HUDEP-2 (cell line): ENCODE measurements at regions not wholly inside any gene's neighbourhood (a gene's known extent, or its start where the extent isn't known, plus 50 kb on each side); places are given as distances from the start of the nearest gene placed in this dataset.

Source experiments
- DNase-seq, 76 experiments: peaks; one replicate each; lab custom pipeline; 2025; ENCODE audit not compliant: unreplicated experiment in 76 of 76; lab: John Stamatoyannopoulos, UW

DNA sequence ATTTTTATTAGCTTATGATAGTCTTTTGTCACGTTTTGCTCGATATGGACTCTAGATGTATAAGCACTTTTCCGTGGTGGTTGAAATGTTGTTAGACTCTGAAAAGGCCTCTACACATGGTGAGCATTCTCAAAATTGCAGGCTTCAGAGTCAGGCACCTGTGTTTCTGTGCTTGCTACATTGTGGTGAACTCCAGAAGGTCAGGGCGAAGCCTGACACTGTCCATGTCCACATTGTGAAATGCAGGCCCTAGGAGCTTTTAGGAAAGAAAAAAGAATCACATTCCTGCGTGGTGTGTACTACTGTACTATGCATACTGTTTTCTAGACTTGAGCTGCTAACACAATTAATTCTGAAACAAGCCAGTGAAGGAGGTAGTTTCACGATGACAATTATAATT is 86.3 kb downstream of the HS3ST1 start:
- no peak for DNase-seq

DNA sequence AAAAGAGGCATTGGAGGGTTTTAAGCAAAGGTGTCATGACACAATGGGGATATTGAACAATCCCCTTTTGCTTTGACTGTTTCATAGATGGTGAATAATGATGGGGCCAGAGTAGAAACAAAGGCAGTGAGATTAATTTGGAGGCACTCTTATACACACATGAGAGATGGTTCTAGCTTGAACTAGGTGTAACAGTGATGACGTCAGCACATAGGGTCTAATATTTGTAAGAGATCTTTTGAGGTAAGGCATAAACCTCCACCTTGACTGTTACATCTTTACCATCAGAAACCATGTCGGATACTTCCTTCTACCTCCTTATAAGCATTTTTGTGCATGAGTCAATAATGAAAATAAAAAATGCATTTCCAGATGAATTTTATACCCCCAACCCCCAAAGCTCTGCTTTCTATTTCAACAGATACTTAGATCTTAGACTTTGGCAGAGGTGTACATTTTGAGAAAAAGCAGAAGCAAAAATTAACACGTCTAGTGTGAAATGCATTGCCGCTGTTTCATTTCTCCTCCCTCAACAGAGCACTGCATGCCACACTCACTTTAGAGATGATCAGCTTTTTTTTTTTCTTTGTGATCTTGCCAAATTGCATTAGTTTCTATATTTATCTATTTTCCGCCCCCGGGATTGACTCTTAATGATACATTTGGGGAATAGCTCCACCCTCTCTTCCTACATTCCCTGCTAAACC is 87.2 kb downstream of the HS3ST1 start:
- DNase-seq = no peak

DNA sequence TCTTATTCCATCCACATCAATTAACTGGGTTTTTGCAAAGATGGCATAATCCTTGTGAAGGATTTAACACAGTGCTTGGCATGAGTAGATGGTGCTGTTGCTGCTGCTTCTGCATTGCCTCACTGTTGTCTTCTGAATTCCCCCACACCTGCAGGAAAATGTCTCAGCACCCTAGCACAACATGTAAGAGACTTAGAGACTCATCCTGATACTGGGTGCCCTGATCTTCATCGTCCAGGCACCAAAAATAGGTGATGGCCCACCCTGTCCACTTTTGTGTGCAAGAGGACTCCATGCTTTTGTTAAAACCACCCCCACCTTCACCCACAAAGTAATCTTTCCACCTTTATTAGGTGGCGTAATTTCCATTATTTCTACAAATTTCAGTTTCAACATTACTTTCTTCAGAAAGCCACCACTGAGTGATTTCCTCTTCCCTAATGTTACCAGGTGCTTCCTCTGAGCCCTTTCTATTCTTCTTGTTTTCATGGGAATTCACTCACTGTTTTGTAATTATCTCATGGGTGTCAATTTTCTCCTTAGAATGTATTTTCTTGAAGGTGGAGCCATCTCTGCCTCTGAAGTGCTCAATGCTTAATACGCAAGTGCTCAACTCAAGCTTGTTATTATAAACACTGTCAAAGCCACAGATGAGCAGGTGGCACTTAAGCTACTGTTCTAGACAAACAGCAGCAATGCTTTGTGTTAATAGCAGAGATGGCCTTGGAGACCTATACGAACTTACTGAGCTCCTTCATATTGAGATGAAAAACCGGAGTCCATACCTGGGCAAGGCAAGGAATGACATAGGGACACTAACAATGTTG is 89.5 kb downstream of the HS3ST1 start:
- DNase-seq = no peak

DNA sequence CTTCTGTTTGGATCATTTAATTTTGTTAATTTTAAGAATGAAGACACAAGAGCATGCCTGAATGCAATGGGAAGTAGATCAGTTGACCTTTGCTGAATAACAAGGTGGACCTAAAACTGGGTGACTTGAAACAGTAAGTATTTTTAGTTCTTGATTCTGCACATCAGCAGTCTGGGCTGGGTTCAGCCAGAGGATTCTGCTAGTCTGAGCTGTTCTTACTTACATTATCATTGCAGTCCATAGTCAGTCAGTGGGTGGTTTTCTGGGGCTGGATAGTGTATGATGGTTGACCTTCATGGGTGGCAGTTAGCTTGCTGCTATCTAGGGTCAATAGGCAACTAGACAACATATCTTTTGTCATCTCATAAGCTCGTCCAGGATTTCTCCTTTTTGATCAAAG is 91.4 kb downstream of the HS3ST1 start:
- no peak for DNase-seq

DNA sequence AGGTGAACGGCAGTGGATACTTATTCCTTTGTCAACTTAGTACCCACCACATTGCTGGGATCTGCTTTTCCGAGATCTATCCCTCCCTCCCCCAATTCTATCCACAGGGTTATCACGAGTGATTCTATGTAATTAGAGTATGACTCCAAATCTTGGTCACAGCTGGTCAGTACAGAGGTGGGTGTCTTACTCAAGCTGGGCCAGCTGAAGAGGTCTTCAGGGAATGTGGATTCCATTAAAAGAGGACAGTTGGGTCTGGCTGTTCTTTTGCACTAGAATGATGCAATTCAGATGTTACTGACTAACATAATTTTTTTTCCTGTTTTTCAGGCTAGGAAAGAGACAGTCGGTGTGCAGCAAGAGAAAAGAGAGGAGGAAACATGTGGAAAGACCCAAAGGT is 92.3 kb downstream of the HS3ST1 start:
- no peak for DNase-seq

DNA sequence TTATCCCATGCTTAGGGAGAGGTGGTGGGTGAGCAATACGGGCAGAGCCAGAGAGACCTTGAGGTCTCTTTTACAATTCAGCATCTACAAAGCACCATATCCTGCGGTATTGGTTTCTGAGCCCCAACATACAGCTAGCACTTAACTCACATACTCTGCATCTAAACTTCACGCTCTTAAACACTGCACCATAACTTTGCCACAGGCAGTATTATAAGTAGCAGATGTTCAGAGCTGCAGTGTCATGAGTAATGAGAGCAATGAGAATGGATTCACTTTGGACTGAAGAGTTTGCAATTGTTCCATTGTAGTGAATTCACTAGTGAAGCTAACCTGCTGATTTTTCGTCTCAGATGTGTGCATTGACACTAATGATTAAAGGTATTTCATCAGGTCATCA is 93.8 kb downstream of the HS3ST1 start:
- DNase-seq = no peak

DNA sequence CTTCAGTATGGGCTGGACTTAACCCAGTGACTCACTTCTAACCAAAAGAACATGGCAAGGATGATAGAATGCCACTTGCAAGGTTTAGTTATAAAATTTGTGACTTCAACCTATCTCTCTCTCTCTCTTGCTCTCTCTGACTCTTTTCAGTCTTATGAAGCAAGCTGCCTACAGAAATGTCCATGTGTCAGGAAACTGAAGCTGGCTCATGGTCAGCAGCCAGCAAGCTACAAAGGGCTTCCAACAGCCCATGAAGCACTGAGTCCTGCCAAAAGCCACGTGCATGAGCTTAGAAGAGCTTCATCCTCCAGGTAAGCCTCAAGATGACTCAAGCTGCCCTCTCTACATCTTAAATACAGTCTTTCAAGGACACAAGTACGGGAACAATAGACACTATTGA is 100.3 kb downstream of the HS3ST1 start:
- no peak for DNase-seq

DNA sequence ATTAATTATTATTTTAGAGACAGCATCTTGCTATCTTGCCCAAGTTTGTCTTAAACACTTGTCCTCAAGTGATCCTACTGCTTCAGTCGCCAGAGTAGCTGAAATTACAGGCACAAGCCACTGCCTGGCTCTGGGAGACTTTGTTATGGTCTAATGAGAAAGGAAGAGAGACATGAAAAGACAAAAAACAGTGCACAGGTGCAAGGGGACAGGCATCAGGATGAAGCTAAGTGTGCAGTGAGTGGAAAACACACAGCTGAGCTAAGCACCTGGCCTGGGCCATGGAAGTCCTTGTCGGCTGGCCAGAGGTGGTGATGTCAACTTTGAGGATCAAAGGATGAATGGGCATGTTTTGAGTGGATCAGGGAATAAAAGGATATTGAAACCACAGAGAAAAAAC is 102.7 kb downstream of the HS3ST1 start:
- no peak for DNase-seq

DNA sequence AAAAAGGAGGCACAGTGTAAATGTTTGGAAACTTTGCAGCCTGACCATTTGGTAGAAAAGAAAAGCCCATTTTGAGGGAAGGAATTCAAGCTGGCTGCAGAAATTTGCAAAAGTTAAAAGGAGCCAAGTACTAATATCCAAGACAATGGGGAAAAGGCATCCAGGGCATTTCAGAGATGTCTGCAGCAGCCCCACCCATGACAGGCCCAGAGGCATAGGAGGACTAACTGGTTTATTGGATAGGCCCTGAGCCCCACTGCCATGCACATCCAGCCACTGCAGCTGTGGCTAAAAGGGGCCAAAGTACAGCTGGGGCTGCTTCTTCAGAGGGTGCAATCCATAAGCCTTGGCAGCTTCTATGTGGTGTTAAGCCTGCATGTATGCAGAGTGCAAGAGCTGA is 104.9 kb downstream of the HS3ST1 start:
- no peak for DNase-seq

DNA sequence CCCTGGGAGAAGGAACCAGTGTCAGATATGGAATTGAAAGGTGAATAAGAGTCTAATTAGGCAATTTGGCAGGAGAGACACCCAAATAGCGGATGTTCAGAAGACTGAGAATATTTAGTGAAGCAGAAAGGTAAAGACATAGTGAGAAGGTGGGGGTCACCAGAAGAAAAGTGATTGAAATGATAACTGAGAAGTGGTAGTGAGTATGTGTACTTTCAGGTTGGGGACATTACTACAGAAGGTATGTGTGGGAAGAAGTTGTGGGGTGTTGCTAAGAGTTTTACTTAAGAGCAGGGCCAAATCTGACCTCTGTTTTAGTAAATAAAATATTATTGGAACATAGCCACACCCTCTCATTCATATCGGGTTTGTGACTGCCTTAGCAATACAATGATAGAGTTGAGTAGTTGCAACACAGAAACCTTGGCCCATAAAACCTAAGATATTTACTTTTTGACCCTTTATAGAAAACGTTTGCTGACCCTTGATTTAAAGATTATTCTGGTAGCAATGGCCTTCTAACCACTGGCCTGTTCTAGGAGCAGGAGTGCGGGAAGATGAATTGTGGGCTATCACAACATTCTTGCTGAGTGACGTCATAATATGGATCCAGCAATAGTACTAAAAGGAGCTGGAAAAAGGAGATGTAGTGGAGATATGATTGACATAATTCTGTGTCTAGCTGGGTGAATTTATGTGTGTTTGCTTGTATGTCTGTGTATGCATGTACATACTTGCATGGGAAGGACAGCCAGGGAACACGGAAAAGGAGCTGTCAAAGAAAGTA is 115.3 kb downstream of the HS3ST1 start:
- DNase-seq = no peak

DNA sequence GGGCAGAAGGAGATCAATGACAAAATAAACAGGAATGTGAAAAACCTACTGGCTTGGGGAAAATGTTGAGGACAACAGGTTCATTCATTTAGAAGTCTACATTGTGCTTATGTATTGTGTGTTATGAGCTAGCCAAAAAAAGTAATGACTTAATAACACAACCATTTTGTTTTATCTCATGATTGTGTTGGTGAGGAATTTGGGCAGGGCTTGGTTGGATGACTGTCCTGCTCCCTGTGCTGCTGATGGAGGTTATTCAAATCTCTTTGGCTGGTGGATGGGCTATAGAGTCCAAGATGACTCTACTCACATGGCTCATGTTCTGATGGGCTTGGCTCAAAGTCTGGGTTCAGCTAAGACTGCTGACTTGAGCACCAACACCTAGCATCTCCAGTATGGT is 116.3 kb downstream of the HS3ST1 start:
- no peak for DNase-seq

DNA sequence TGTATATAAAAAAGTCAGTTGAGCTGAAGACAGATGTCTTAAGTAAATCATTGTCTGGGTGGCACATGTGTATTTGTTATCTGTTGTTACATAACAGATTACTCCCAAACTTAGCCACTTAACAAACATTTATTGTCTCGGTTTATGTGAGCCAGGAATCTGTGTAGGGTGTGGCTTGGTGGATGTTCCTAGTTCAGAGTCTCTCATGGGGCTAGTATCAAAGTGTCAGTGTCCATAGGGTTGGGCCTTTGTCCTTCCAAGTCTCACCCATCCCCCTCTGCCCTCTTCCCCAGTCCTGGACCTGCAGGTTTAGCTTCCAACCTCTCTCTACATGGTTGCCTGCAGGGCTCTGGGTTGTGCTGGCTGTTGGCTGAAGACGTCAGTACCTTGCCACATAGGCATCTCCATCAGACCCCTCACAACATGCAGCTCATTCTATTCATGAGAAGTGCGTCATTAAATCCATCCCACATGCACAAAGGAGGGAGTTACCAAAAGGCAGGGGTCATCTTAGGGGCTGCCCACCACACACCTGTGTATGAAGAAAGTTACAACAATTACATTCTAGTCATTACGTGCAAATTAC is 127.5 kb downstream of the HS3ST1 start:
- DNase-seq = no peak

DNA sequence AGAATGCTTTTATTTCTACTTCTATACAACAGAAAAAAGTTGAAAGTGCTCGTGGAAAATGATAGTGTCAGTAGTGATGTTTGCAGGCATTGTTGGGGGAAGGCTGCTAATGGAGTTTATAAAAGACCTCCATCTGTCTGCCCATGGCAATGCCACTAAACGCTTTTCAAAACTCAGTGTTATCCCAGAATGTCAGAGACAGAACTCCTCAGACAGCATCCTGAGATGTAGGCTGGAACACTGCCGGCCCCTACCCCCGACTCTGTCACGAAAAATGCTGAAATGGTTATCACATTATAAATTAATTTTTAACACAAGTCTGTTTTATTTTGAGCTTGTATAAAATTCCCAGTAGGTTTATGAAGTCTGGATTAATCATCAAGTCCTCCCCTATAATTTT is 128.9 kb downstream of the HS3ST1 start:
- DNase-seq = no peak

DNA sequence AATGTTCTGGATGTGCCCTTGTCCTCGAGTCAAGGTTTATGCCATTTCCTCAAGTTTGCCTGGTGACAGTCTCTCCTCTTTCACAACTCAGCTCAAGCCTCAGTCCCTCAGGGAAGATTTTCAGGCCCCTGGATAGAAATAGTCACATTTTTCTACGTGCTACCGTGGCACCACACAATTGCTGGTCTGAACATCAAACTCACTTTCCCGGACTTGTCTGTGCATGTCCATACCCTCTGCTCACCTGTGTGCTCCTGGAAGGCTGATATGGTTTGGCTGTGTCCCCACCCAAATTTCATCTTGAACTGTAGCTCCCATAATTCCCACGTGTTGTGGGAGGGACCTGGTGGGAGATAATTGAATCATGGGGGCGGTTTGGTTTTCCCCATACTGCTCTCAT is 129.7 kb downstream of the HS3ST1 start:
- DNase-seq = no peak

DNA sequence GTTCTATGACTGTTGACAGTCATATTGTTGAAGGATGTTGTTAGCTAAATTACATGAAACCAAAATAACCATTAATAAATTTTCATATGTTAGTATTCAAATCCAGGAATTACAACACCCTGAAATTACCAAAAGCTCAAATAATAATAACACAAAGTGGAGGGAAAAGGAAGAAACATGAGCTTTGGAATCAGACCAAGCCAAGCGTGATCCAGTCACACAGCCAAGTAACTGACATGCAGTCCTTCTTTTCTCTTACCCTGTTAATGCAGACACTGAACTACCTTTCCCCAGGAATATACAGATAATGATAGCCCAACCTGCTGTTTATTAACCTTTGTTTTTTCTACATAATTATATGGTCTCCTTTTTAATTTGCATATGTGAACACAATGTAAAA is 130.2 kb downstream of the HS3ST1 start:
- DNase-seq = no peak

DNA sequence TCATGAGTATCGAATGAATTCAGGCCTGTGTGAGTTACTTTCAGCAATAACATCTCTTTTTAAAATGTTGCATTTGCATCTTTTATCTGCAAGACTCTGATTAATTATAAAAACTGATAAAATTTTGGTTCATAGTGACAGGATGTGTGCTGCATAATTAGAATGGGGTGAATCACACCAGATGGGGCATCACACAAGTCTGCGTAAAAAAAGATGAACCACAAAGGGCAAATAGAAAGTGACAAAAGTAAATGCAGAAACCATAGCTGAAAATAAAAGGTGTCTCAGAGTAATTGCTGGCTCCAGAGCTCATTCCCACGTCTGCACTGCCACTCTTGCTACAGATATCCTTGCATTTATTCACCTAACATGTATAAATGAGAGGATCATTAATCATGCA is 131.1 kb downstream of the HS3ST1 start:
- DNase-seq = no peak

DNA sequence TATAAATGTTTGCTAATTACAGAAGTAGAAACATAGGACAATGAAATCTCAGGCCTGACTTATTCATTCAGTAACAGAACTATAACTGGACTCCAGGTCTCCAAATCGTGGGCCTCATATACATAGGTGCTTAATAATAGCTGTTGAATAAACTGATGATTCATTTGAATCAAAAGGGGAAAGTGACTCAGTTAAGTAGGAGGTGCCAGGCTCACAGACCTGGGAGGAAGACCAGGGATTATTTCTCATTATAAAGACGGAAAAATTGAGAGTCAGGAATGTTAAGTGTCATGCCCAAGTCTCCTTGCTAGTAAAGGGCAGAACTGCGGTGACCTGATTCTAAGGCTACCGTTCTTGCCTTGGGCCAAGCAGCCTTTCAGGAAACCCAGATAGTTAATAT is 131.5 kb downstream of the HS3ST1 start:
- no peak for DNase-seq

DNA sequence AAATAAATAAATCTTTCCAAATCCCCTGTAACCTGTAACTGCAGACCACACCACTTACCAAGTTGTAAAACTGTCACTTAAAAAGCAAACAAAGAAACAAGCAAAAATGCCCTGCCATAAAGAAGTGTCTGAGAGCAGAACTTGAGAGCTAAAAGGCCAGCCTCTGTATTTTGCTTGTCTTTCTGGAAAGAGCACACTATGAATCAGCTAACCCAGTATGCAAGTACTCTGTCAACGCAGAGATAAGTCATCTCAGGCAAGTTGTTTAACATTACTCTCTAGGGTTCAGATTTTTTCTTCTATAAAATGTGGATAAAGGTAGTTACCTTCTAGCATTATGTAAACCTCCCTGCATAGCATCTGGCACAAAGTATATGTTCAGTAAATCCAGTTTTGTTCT is 134.8 kb downstream of the HS3ST1 start:
- no peak for DNase-seq

DNA sequence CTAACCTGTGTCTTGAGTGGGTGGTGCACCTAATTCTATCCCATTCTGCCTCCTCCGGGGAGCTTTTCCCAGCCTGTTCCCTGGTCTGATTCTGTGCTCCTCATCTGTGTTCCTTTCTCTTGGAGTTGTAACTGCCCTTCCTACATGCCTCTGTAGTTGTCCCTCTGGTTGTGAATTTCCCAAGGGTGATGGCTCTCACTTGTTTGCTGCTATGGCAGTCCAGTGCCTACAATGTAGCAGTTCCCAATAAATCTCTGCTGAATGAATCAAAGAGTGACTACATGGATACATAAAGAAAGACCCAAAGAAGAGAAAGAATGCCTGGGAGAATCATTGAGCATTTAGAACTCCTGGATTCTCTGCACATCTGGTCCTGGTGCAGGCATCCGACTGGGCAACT is 141.6 kb downstream of the HS3ST1 start:
- DNase-seq = no peak

DNA sequence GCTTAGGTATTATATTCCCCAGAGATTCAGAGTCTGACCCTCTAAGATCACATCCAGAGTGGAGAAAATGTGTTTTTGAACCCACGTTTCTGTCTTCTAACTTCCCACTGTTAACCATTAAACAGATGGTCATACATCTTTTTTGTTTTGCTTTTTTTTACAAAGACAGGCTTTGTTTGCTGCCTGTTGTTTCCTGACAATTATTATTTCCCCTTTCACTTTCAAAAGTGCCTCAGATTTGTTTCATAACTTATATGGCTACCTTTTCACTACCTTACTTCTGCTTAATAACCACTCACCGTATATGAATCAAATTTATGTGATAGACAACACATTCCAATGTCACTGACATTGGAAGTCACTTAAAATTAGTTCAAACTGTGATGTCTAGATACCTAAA is 142.2 kb downstream of the HS3ST1 start:
- DNase-seq = no peak

DNA sequence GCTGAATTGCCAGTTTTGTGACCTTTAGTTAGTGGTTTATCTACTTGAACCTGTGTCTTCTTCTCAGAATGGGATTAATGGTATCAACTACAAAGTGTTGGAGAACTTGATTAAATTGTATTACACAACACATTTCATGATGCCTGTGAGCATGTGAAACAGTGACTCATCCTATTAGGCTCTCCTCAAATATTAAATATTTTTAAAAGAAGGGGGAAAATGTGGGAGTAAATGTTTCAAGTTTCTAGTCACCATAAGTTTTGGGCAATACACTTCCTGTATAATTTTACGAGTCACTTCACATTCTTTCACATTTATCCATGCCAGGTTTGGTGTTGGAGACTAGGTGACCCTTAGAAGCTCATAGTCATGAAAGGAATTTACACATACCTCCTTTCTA is 147.0 kb downstream of the HS3ST1 start:
- DNase-seq = no peak
